ENCODE measurements at regions not wholly inside any gene's neighbourhood (a gene's known extent, or its start where the extent isn't known, plus 50 kb on each side); places are given as distances from the start of the nearest gene placed in this dataset.

DNA sequence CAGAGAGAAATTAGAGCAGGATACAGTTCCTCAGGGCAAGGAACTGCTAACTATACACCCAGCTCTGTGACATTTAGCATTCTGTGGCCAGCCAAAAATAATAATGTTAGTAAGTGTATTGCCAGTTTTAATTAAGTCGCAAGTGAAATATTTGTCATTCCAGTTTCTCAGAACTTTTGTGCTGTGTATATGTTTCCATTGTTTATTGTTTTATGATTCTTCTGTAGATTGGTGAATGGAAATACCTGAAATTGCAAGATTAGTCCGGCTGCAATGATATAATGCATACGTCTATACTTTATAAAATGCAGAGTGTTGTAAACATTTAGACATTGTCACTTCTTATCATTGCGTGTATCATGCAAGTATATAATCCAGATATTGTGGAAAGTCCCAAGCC lies 351.3 kb upstream of the GRM7 start:
- TF ChIP-seq, protein P1, sequence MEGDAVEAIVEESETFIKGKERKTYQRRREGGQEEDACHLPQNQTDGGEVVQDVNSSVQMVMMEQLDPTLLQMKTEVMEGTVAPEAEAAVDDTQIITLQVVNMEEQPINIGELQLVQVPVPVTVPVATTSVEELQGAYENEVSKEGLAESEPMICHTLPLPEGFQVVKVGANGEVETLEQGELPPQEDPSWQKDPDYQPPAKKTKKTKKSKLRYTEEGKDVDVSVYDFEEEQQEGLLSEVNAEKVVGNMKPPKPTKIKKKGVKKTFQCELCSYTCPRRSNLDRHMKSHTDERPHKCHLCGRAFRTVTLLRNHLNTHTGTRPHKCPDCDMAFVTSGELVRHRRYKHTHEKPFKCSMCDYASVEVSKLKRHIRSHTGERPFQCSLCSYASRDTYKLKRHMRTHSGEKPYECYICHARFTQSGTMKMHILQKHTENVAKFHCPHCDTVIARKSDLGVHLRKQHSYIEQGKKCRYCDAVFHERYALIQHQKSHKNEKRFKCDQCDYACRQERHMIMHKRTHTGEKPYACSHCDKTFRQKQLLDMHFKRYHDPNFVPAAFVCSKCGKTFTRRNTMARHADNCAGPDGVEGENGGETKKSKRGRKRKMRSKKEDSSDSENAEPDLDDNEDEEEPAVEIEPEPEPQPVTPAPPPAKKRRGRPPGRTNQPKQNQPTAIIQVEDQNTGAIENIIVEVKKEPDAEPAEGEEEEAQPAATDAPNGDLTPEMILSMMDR (conservative IDR thresholded peaks at IDR 0.05): no peak
- no peak for TF ChIP-seq ZFX (IDR thresholded peaks at IDR 0.05)
